ENCODE measurements at regions not wholly inside any gene's neighbourhood (a gene's known extent, or its start where the extent isn't known, plus 50 kb on each side); places are given as distances from the start of the nearest gene placed in this dataset.

- ATAC-seq (ENCODE audit: low read depth) (no peak), DNase-seq (ENCODE audit: low spot score) (no peak)
- Histone ChIP-seq H3K27me3 (ENCODE audit: insufficient read depth, poor library complexity, severe bottlenecking) (no peaks in the 10 kb centered on the region), H3K36me3 (ENCODE audit: low read depth) (no peaks in the 10 kb centered on the region; the same call in 1 of the 2 replicates), H3K27ac (ENCODE audit: poor library complexity, severe bottlenecking) (no peak overlapping the region), H3K9me3 (ENCODE audit: severe bottlenecking) (no peaks in the 10 kb centered on the region), H3K4me1 (ENCODE audit: insufficient read depth, poor library complexity, severe bottlenecking) (peaks cover 30% of the 10 kb centered on the region), H3K4me3 (ENCODE audit: severe bottlenecking) (no peak overlapping the region)
- no peak for TF ChIP-seq CTCF (IDR thresholded peaks at IDR 0.05; ENCODE audit: poor library complexity, severe bottlenecking)
Observed at GRCh38 chr5:33046091-33046490, 335.0 kb downstream of the NPR3 start.

GRCh38 chr5:33048315-33048714 lies 337.2 kb downstream of the NPR3 start:
- TF ChIP-seq CTCF (IDR thresholded peaks at IDR 0.05; ENCODE audit: poor library complexity, severe bottlenecking) = no peak
- DNase-seq (ENCODE audit: low spot score) (no peak), ATAC-seq (ENCODE audit: low read depth) (no peak)
- peak overlapping the region; percentile 23 for H3K4me3 ChIP-seq (ENCODE audit: severe bottlenecking)
- peaks cover 30% of the 10 kb centered on the region for H3K4me1 ChIP-seq (ENCODE audit: insufficient read depth, poor library complexity, severe bottlenecking)
- H3K27me3 ChIP-seq (ENCODE audit: insufficient read depth, poor library complexity, severe bottlenecking) = no peaks in the 10 kb centered on the region
- H3K36me3 ChIP-seq (ENCODE audit: low read depth) = no peaks in the 10 kb centered on the region; the same call in 1 of the 2 replicates
- H3K9me3 ChIP-seq (ENCODE audit: severe bottlenecking) = no peaks in the 10 kb centered on the region
- peak overlapping the region; percentile 83 for H3K27ac ChIP-seq (ENCODE audit: poor library complexity, severe bottlenecking)

GRCh38 chr5:33049298-33049697 lies 338.2 kb downstream of the NPR3 start:
- DNase-seq (ENCODE audit: low spot score) = peak; percentile 71
- H3K27me3 ChIP-seq (ENCODE audit: insufficient read depth, poor library complexity, severe bottlenecking) = no peaks in the 10 kb centered on the region
- TF ChIP-seq CTCF (IDR thresholded peaks at IDR 0.05; ENCODE audit: poor library complexity, severe bottlenecking) = peak; percentile 15
- H3K36me3 ChIP-seq (ENCODE audit: low read depth) = no peaks in the 10 kb centered on the region; the same call in 1 of the 2 replicates
- H3K4me3 ChIP-seq (ENCODE audit: severe bottlenecking) = peak overlapping the region; percentile 23
- H3K4me1 ChIP-seq (ENCODE audit: insufficient read depth, poor library complexity, severe bottlenecking) = peaks cover 30% of the 10 kb centered on the region
- no peaks in the 10 kb centered on the region for H3K9me3 ChIP-seq (ENCODE audit: severe bottlenecking)
- H3K27ac ChIP-seq (ENCODE audit: poor library complexity, severe bottlenecking) = peak overlapping the region; percentile 83
- ATAC-seq (ENCODE audit: low read depth) = peak; percentile 84

GRCh38 chr5:33049842-33050241 lies 338.7 kb downstream of the NPR3 start:
- Histone ChIP-seq H3K27ac (ENCODE audit: poor library complexity, severe bottlenecking) (peak overlapping the region; percentile 83), H3K4me3 (ENCODE audit: severe bottlenecking) (no peak overlapping the region), H3K4me1 (ENCODE audit: insufficient read depth, poor library complexity, severe bottlenecking) (peaks cover 30% of the 10 kb centered on the region), H3K36me3 (ENCODE audit: low read depth) (no peaks in the 10 kb centered on the region; the same call in 1 of the 2 replicates), H3K9me3 (ENCODE audit: severe bottlenecking) (no peaks in the 10 kb centered on the region), H3K27me3 (ENCODE audit: insufficient read depth, poor library complexity, severe bottlenecking) (no peaks in the 10 kb centered on the region)
- ATAC-seq (ENCODE audit: low read depth) (peak; percentile 98), DNase-seq (ENCODE audit: low spot score) (peak; percentile 92)
- TF ChIP-seq CTCF (IDR thresholded peaks at IDR 0.05; ENCODE audit: poor library complexity, severe bottlenecking) = peak; percentile 12

- DNase-seq (ENCODE audit: low spot score) (no peak), ATAC-seq (ENCODE audit: low read depth) (peak; percentile 53; the same call in 1 of the 3 replicates)
- TF ChIP-seq CTCF (IDR thresholded peaks at IDR 0.05; ENCODE audit: poor library complexity, severe bottlenecking) = no peak
- H3K4me3 ChIP-seq (ENCODE audit: severe bottlenecking) = no peak overlapping the region
- H3K27me3 ChIP-seq (ENCODE audit: insufficient read depth, poor library complexity, severe bottlenecking) = no peaks in the 10 kb centered on the region
- H3K36me3 ChIP-seq (ENCODE audit: low read depth) = no peaks in the 10 kb centered on the region
- H3K9me3 ChIP-seq (ENCODE audit: severe bottlenecking) = peaks cover 2% of the 10 kb centered on the region
- H3K4me1 ChIP-seq (ENCODE audit: insufficient read depth, poor library complexity, severe bottlenecking) = no peaks in the 10 kb centered on the region
- H3K27ac ChIP-seq (ENCODE audit: poor library complexity, severe bottlenecking) = no peak overlapping the region
Observed at GRCh38 chr5:33059081-33059480, 348.0 kb downstream of the NPR3 start.
